CD14-positive monocyte (primary cell): ENCODE measurements at regions not wholly inside any gene's neighbourhood (a gene's known extent, or its start where the extent isn't known, plus 50 kb on each side); places are given as distances from the start of the nearest gene placed in this dataset.
A peak's percentile ranks its signal among the peaks of the same experiment; 100 is the strongest.

Experiments used
- DNase-seq, 3 donors: peaks; one replicate each; pipeline ENCODE4 v3.0.0-alpha.2; 2011 to 2022
- H2AFZ ChIP-seq: 2 replicates; pipeline ENCODE4 v1.6.0; 2012; ENCODE audit warnings: mild to moderate bottlenecking, low read depth, low read length, inconsistent platforms; ENCODE audit not compliant: insufficient read depth, poor library complexity, severe bottlenecking
- H3K27ac ChIP-seq, 2 donors: 1 replicate in 1 of 2; 2 replicates in 1 of 2; pipeline ENCODE4 v1.5.1; 2012 to 2013; ENCODE audit warnings: low read length in 2 of 2, control low read depth in 1 of 2, inconsistent platforms in 1 of 2, low read depth in 1 of 2, mild to moderate bottlenecking in 1 of 2
- H3K27me3 ChIP-seq, 2 donors: one replicate each; pipeline versions ENCODE4 v1.6.0 to v1.6.1; 2011 to 2013; ENCODE audit warnings: low read length in 2 of 2; ENCODE audit not compliant: control insufficient read depth in 2 of 2, insufficient read depth in 2 of 2
- H3K36me3 ChIP-seq, 2 donors: replicated peaks in 1 of 2; 1 replicate in 1 of 2; 2 replicates in 1 of 2; pipeline versions ENCODE4 v1.5.1 to v1.6.1; 2012 to 2013; ENCODE audit warnings: low read length in 2 of 2, control low read depth in 1 of 2, inconsistent platforms in 1 of 2, mild to moderate bottlenecking in 1 of 2; ENCODE audit not compliant: insufficient read depth in 2 of 2, control insufficient read depth in 1 of 2
- H3K4me1 ChIP-seq, 2 donors: 1 replicate in 1 of 2; 2 replicates in 1 of 2; pipeline versions ENCODE4 v1.5.1 to v1.6.1; 2012 to 2013; ENCODE audit warnings: low read length in 2 of 2, control low read depth in 1 of 2, inconsistent platforms in 1 of 2, mild to moderate bottlenecking in 1 of 2, moderate library complexity in 1 of 2; ENCODE audit not compliant: insufficient read depth in 2 of 2, control insufficient read depth in 1 of 2
- H3K4me2 ChIP-seq: replicated peaks from 2 replicates; pipeline ENCODE3; 2012; ENCODE audit warnings: low read length, moderate library complexity, mild to moderate bottlenecking; ENCODE audit not compliant: poor library complexity, severe bottlenecking; ENCODE audit errors: extremely low read depth
- H3K4me3 ChIP-seq, 3 experiments: fragments of 200-600 bp in 1 of 3; sonication (generic) in 1 of 3; replicated peaks in 1 of 3; 1 replicate in 2 of 3; 2 replicates in 1 of 3; pipeline ENCODE4 v1.5.1; 2011 to 2013; ENCODE audit warnings: low read length in 3 of 3, mild to moderate bottlenecking in 3 of 3, control low read depth in 2 of 3, low read depth in 2 of 3, inconsistent platforms in 1 of 3, moderate library complexity in 1 of 3
- H3K79me2 ChIP-seq: 2 replicates; pipeline ENCODE4 v1.6.0; 2012; ENCODE audit warnings: mild to moderate bottlenecking, control low read depth, inconsistent platforms, low read length, moderate library complexity; ENCODE audit not compliant: insufficient read depth
- H3K9ac ChIP-seq: 2 replicates; pipeline ENCODE4 v1.6.0; 2017; ENCODE audit warnings: low read length, mild to moderate bottlenecking; ENCODE audit not compliant: insufficient read depth, poor library complexity, severe bottlenecking
- H3K9me3 ChIP-seq, 2 donors: replicated peaks in 1 of 2; 1 replicate in 1 of 2; 2 replicates in 1 of 2; pipeline versions ENCODE4 v1.5.1 to v1.6.1; 2012 to 2013; ENCODE audit warnings: low read length in 2 of 2, control low read depth in 1 of 2; ENCODE audit not compliant: control insufficient read depth in 1 of 2, insufficient read depth in 1 of 2
- H4K20me1 ChIP-seq: 2 replicates; pipeline ENCODE4 v1.6.0; 2012; ENCODE audit warnings: mild to moderate bottlenecking, low read length, control low read depth, moderate library complexity; ENCODE audit not compliant: insufficient read depth
- H3K27ac Mint-ChIP-seq, 7 donors: one replicate each; pipeline ENCODE4 v1.8.0; 2020; ENCODE audit warnings: mild to moderate bottlenecking in 7 of 7, mixed read lengths in 7 of 7, moderate library complexity in 6 of 7, inconsistent platforms in 2 of 7
- H3K27me3 Mint-ChIP-seq, 3 donors: one replicate each; pipeline ENCODE4 v1.8.0; 2021 to 2022; ENCODE audit warnings: low read depth in 3 of 3, mild to moderate bottlenecking in 3 of 3, mixed read lengths in 3 of 3, moderate library complexity in 3 of 3, inconsistent platforms in 1 of 3
- H3K36me3 Mint-ChIP-seq, 2 donors: one replicate each; pipeline ENCODE4 v1.8.0; 2020; ENCODE audit warnings: mixed read lengths in 2 of 2, inconsistent platforms in 1 of 2, mild to moderate bottlenecking in 1 of 2
- H3K4me1 Mint-ChIP-seq: one replicate; pipeline ENCODE4 v1.8.0; 2020; ENCODE audit warnings: mild to moderate bottlenecking, mixed read lengths
- H3K4me3 Mint-ChIP-seq, 2 donors: one replicate each; pipeline ENCODE4 v1.8.0; 2020; ENCODE audit warnings: mild to moderate bottlenecking in 2 of 2, mixed read lengths in 2 of 2, moderate library complexity in 1 of 2
- H3K9me3 Mint-ChIP-seq, 7 donors: one replicate each; pipeline ENCODE4 v1.8.0; 2020 to 2022; ENCODE audit warnings: mixed read lengths in 7 of 7, mild to moderate bottlenecking in 6 of 7, moderate library complexity in 6 of 7, inconsistent platforms in 2 of 7
- CTCF ChIP-seq: fragments of 200-600 bp; IDR thresholded peaks from one replicate; pipeline ENCODE4 v1.8.0; 2022; ENCODE audit warnings: antibody characterized with exemption, mild to moderate bottlenecking
- WGBS: methylation state at CpG from one replicate; pipeline ENCODE4 v1.1.5; 2013; ENCODE audit warnings: missing lambda C conversion rate; ENCODE audit not compliant: insufficient coverage; 5-methylcytosine and 5-hydroxymethylcytosine counted together
- intact Hi-C, 2 donors: fragments of 100-400 bp; cut with micrococcal nuclease; formaldehyde crosslinking; loops; one replicate each; pipeline versions ENCODE4 v1.15.0 to v1.15.1; 2023

GRCh38 chr6:137775720-137776119, 91.3 kb upstream of the TNFAIP3 start:
- no peak for TF ChIP-seq CTCF
- H3K36me3 Mint-ChIP-seq, result no peaks in the 10 kb centered on the region
- H4K20me1 ChIP-seq, result no peaks in the 10 kb centered on the region
- no peak overlapping the region for H3K4me3 Mint-ChIP-seq
- H2AFZ ChIP-seq, result no peak overlapping the region
- intact Hi-C loops, result no loop called here
- no peak overlapping the region for H3K9ac ChIP-seq
- H3K79me2 ChIP-seq, result no peaks in the 10 kb centered on the region
- H3K4me1 ChIP-seq, result peaks cover 28 to 34% of the 10 kb centered on the region in 2 donors
- no peak for DNase-seq
- no peaks in the 10 kb centered on the region for H3K9me3 ChIP-seq
- H3K27me3 Mint-ChIP-seq, result peaks cover 0 to 5% (median 0%) of the 10 kb centered on the region in 3 donors
- H3K4me2 ChIP-seq, result no peak overlapping the region
- peaks cover 0 to 2% (median 0%) of the 10 kb centered on the region in 7 donors for H3K9me3 Mint-ChIP-seq
- H3K27ac ChIP-seq, result no peak overlapping the region
- WGBS, result 100% methylated on average over 5 of the region's 5 CpGs
- H3K27me3 ChIP-seq, result no peaks in the 10 kb centered on the region
- H3K36me3 ChIP-seq, result no peaks in the 10 kb centered on the region
- H3K27ac Mint-ChIP-seq, result peak overlapping the region in 1 of 7 donors; percentile 35
- peaks cover 46% of the 10 kb centered on the region for H3K4me1 Mint-ChIP-seq
- H3K4me3 ChIP-seq, result no peak overlapping the region

- no peak overlapping the region for H3K4me3 Mint-ChIP-seq
Measured at GRCh38 chr6:137776256-137776655, 90.8 kb upstream of the TNFAIP3 start.

More at GRCh38 chr6:137776256-137776655, 90.8 kb upstream of the TNFAIP3 start:
- Histone ChIP-seq H3K4me2 (no peak overlapping the region), H3K79me2 (no peaks in the 10 kb centered on the region), H3K36me3 (no peaks in the 10 kb centered on the region), H3K9ac (no peak overlapping the region), H3K4me1 (peaks cover 30 to 38% of the 10 kb centered on the region in 2 donors), H4K20me1 (no peaks in the 10 kb centered on the region), H3K4me3 (no peak overlapping the region), H3K9me3 (no peaks in the 10 kb centered on the region), H3K27me3 (no peaks in the 10 kb centered on the region), H3K27ac (no peak overlapping the region), H2AFZ (no peak overlapping the region)
- Mint-ChIP-seq H3K27ac (peak overlapping the region in 3 of 7 donors; percentile 58 to 82 (median 62)), H3K36me3 (no peaks in the 10 kb centered on the region), H3K9me3 (peaks cover 0 to 2% (median 0%) of the 10 kb centered on the region in 7 donors), H3K27me3 (peaks cover 0 to 5% (median 0%) of the 10 kb centered on the region in 3 donors), H3K4me1 (peaks cover 51% of the 10 kb centered on the region)
- no CpG with 5 or more reads among the region's 9 CpGs for WGBS
- intact Hi-C loops, result no loop called here
- TF ChIP-seq CTCF, result no peak
- DNase-seq, result no peak
